C4-2B (cell line): ENCODE measurements at regions not wholly inside any gene's neighbourhood (a gene's known extent, or its start where the extent isn't known, plus 50 kb on each side); places are given as distances from the start of the nearest gene placed in this dataset.

ENCODE experiments used
- ZFX ChIP-seq: fragments of 450-650 bp; IDR thresholded peaks from 2 replicates; pipeline ENCODE4 v1.6.1; 2017
- TF ChIP-seq, protein P1 (sequence below): fragments of 450-650 bp; conservative IDR thresholded peaks from 2 replicates; pipeline ENCODE4 v1.5.1; 2017; ENCODE audit warnings: mild to moderate bottlenecking

GRCh38 chr10:128219295-128219694 lies 93.1 kb upstream of the MKI67 start:
- TF ChIP-seq, protein P1, sequence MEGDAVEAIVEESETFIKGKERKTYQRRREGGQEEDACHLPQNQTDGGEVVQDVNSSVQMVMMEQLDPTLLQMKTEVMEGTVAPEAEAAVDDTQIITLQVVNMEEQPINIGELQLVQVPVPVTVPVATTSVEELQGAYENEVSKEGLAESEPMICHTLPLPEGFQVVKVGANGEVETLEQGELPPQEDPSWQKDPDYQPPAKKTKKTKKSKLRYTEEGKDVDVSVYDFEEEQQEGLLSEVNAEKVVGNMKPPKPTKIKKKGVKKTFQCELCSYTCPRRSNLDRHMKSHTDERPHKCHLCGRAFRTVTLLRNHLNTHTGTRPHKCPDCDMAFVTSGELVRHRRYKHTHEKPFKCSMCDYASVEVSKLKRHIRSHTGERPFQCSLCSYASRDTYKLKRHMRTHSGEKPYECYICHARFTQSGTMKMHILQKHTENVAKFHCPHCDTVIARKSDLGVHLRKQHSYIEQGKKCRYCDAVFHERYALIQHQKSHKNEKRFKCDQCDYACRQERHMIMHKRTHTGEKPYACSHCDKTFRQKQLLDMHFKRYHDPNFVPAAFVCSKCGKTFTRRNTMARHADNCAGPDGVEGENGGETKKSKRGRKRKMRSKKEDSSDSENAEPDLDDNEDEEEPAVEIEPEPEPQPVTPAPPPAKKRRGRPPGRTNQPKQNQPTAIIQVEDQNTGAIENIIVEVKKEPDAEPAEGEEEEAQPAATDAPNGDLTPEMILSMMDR = no peak
- TF ChIP-seq ZFX = no peak
